ENCODE measurements at regions not wholly inside any gene's neighbourhood (a gene's known extent, or its start where the extent isn't known, plus 50 kb on each side); places are given as distances from the start of the nearest gene placed in this dataset.

GRCh38 chr6:44563397-44563796 is 175.9 kb downstream of the CDC5L start:
- Histone ChIP-seq H3K27ac (ENCODE audit: low read depth, low read length, poor library complexity, severe bottlenecking) (no peak overlapping the region), H3K4me1 (ENCODE audit: insufficient read depth, low read length, poor library complexity, severe bottlenecking) (no peaks in the 10 kb centered on the region), H4K20me1 (ENCODE audit: insufficient read depth, low read length) (no peaks in the 10 kb centered on the region), H3K36me3 (ENCODE audit: insufficient read depth, low read length) (no peaks in the 10 kb centered on the region), H3K4me2 (ENCODE audit: low read length) (no peak overlapping the region), H3K9me2 (ENCODE audit: insufficient read depth, low read length) (no peaks in the 10 kb centered on the region), H3K9me3 (ENCODE audit: low read length) (no peaks in the 10 kb centered on the region), H2AFZ (ENCODE audit: low read length) (no peak overlapping the region), H3K79me2 (ENCODE audit: insufficient read depth, low read depth, low read length) (no peaks in the 10 kb centered on the region), H3K4me3 (ENCODE audit: low read depth, low read length, poor library complexity, severe bottlenecking) (no peak overlapping the region)
- intact Hi-C loops (cut with micrococcal nuclease; ENCODE audit: unreplicated experiment), result no loop called here
- ChIA-PET CTCF (ENCODE audit: unreplicated experiment) (no interaction called here), POLR2A (no interaction called here)
- no peak for DNase-seq (ENCODE audit: low spot score)
- TF ChIP-seq CTCF (conservative IDR thresholded peaks at IDR 0.05; ENCODE audit: low read length), result no peak
- TF ChIP-seq EZH2phosphoT487 (IDR thresholded peaks at IDR 0.05; ENCODE audit: borderline replicate concordance, low read depth, low read length), result no peak
- BruUV-seq (replicated peaks), result no TSS peak

- Histone ChIP-seq H3K36me3 (ENCODE audit: insufficient read depth, low read length) (no peaks in the 10 kb centered on the region), H3K4me1 (ENCODE audit: insufficient read depth, low read length, poor library complexity, severe bottlenecking) (no peaks in the 10 kb centered on the region), H3K9me2 (ENCODE audit: insufficient read depth, low read length) (no peaks in the 10 kb centered on the region), H3K4me3 (ENCODE audit: low read depth, low read length, poor library complexity, severe bottlenecking) (no peak overlapping the region), H3K27ac (ENCODE audit: low read depth, low read length, poor library complexity, severe bottlenecking) (no peak overlapping the region), H4K20me1 (ENCODE audit: insufficient read depth, low read length) (no peaks in the 10 kb centered on the region), H2AFZ (ENCODE audit: low read length) (no peak overlapping the region), H3K4me2 (ENCODE audit: low read length) (no peak overlapping the region), H3K9me3 (ENCODE audit: low read length) (no peaks in the 10 kb centered on the region), H3K79me2 (ENCODE audit: insufficient read depth, low read depth, low read length) (no peaks in the 10 kb centered on the region)
- intact Hi-C loops (cut with micrococcal nuclease; ENCODE audit: unreplicated experiment), result no loop called here
- no TSS peak for BruUV-seq (replicated peaks)
- ChIA-PET CTCF (ENCODE audit: unreplicated experiment) (interaction anchor here (0.6 kb wide), 1 partner anchor 209 kb away, joined by 3 read pairs; no protein-coding TSS in a partner anchor), POLR2A (interaction anchor here (0.6 kb wide), 1 partner anchor 1389 kb away, joined by 3 read pairs; no protein-coding TSS in a partner anchor)
- DNase-seq (ENCODE audit: low spot score), result no peak
- no peak for TF ChIP-seq EZH2phosphoT487 (IDR thresholded peaks at IDR 0.05; ENCODE audit: borderline replicate concordance, low read depth, low read length)
Observed at GRCh38 chr6:44564906-44565524, 177.5 kb downstream of the CDC5L start.

- no peaks in the 10 kb centered on the region for H3K79me2 ChIP-seq (ENCODE audit: insufficient read depth, low read depth, low read length)
- POLR2A ChIA-PET, result no interaction called here
- no peaks in the 10 kb centered on the region for H3K4me1 ChIP-seq (ENCODE audit: insufficient read depth, low read length, poor library complexity, severe bottlenecking)
- H3K4me2 ChIP-seq (ENCODE audit: low read length), result no peak overlapping the region
- H3K9me2 ChIP-seq (ENCODE audit: insufficient read depth, low read length), result no peaks in the 10 kb centered on the region
- H4K20me1 ChIP-seq (ENCODE audit: insufficient read depth, low read length), result no peaks in the 10 kb centered on the region
- no peaks in the 10 kb centered on the region for H3K9me3 ChIP-seq (ENCODE audit: low read length)
- intact Hi-C loops (cut with micrococcal nuclease; ENCODE audit: unreplicated experiment), result no loop called here
- H3K36me3 ChIP-seq (ENCODE audit: insufficient read depth, low read length), result no peaks in the 10 kb centered on the region
- CTCF ChIA-PET (ENCODE audit: unreplicated experiment), result no interaction called here
- DNase-seq (ENCODE audit: low spot score), result no peak
- no peak overlapping the region for H3K4me3 ChIP-seq (ENCODE audit: low read depth, low read length, poor library complexity, severe bottlenecking)
- TF ChIP-seq EZH2phosphoT487 (IDR thresholded peaks at IDR 0.05; ENCODE audit: borderline replicate concordance, low read depth, low read length), result no peak
- TF ChIP-seq CTCF (conservative IDR thresholded peaks at IDR 0.05; ENCODE audit: low read length), result no peak
- no TSS peak for BruUV-seq (replicated peaks)
- H2AFZ ChIP-seq (ENCODE audit: low read length), result no peak overlapping the region
- H3K27ac ChIP-seq (ENCODE audit: low read depth, low read length, poor library complexity, severe bottlenecking), result no peak overlapping the region
Observed at GRCh38 chr6:44567406-44567805, 179.9 kb downstream of the CDC5L start.
